Cardiac muscle cell (in vitro differentiated cells and primary cell): ENCODE measurements at regions not wholly inside any gene's neighbourhood (a gene's known extent, or its start where the extent isn't known, plus 50 kb on each side); places are given as distances from the start of the nearest gene placed in this dataset.

ENCODE experiments used
- DNase-seq, 2 donors: peaks; one replicate each; pipeline versions ENCODE4 v3.0.0 to v3.0.0-alpha.2; 2010 to 2017; ENCODE audit warnings: low read depth in 1 of 2, low spot score in 1 of 2
- H3K27ac ChIP-seq: fragments of 200-600 bp; sonication (generic); 2 replicates; pipeline ENCODE4 v1.5.1; 2016
- H3K27me3 ChIP-seq: fragments of 200-600 bp; sonication (generic); 2 replicates; pipeline ENCODE4 v1.6.0; 2016; ENCODE audit warnings: control low read depth
- H3K36me3 ChIP-seq: fragments of 200-600 bp; sonication (generic); 2 replicates; pipeline ENCODE4 v1.5.1; 2016; ENCODE audit warnings: control low read depth
- H3K4me1 ChIP-seq: fragments of 200-600 bp; sonication (generic); 2 replicates; pipeline ENCODE4 v1.8.1; 2017; ENCODE audit warnings: low read depth, mild to moderate bottlenecking, mixed run types
- H3K4me3 ChIP-seq: fragments of 200-600 bp; sonication (generic); 2 replicates; pipeline ENCODE4 v1.5.1; 2016; ENCODE audit warnings: mild to moderate bottlenecking
- H3K9me3 ChIP-seq: fragments of 200-600 bp; sonication (generic); 2 replicates; pipeline ENCODE4 v1.5.1; 2017; ENCODE audit warnings: low read depth, mild to moderate bottlenecking, control low read depth
- TF ChIP-seq, protein P1 (sequence below): IDR thresholded peaks from 2 replicates; pipeline ENCODE4 v1.5.1; 2012; ENCODE audit warnings: low read depth, mild to moderate bottlenecking, low read length

DNA sequence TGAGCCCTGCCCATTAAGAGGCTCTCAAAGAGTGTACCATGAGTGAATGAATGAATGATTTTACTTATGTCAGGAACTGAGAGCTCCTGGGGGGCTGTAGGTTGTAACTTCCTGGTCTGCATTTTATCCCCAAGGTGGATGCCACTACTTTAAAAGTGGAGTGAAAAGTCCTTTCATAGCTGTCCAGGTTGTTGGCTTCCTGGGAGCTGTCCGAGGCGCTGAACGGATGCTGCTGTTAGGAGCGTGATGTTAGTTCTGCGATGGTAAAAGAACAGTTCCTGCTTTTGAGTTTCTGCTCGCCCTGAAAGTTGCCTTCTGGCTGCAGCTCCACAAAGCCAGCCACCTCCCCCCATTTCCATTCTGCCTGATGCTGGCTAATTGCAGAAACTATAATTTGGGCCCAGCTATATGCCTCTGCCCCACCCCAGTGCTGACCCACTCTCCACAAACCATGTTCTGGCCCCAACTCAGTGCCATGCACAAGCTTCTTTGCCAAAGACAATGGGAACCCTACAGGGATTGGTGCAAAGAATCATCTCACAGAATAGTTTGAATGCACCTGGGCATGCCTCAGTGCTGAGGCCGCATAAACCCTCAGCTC lies 330.9 kb upstream of the CDH4 start:
- peak in 1 of 2 donors; percentile 55 for DNase-seq
- H3K4me1 ChIP-seq: no peaks in the 10 kb centered on the region
- no peaks in the 10 kb centered on the region for H3K36me3 ChIP-seq
- TF ChIP-seq, protein P1, sequence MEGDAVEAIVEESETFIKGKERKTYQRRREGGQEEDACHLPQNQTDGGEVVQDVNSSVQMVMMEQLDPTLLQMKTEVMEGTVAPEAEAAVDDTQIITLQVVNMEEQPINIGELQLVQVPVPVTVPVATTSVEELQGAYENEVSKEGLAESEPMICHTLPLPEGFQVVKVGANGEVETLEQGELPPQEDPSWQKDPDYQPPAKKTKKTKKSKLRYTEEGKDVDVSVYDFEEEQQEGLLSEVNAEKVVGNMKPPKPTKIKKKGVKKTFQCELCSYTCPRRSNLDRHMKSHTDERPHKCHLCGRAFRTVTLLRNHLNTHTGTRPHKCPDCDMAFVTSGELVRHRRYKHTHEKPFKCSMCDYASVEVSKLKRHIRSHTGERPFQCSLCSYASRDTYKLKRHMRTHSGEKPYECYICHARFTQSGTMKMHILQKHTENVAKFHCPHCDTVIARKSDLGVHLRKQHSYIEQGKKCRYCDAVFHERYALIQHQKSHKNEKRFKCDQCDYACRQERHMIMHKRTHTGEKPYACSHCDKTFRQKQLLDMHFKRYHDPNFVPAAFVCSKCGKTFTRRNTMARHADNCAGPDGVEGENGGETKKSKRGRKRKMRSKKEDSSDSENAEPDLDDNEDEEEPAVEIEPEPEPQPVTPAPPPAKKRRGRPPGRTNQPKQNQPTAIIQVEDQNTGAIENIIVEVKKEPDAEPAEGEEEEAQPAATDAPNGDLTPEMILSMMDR: no peak
- H3K4me3 ChIP-seq: no peak overlapping the region
- no peak overlapping the region for H3K27ac ChIP-seq
- no peaks in the 10 kb centered on the region for H3K9me3 ChIP-seq
- H3K27me3 ChIP-seq: no peaks in the 10 kb centered on the region

DNA sequence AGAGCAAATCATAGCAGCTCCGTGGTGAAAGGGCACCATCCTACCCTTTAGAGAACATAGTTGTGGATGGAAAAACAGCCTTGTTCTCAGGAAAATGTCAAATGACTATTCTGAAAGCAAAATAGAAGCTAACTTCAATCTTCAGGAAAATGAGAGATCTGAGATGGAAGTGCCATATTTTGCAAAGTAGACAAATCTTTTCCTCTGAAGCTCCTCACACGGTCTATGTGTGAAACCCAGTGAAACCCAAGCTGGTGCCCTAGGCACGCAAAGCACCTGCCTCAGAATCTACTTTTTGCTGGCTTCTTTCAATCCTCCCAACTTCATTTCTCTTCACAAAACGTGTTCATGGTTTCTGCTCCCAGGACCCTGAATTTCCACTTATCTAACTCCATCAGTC lies 325.2 kb upstream of the CDH4 start:
- Histone ChIP-seq H3K9me3 (no peaks in the 10 kb centered on the region), H3K27ac (no peak overlapping the region), H3K4me3 (no peak overlapping the region), H3K4me1 (no peaks in the 10 kb centered on the region), H3K27me3 (peaks cover 5% of the 10 kb centered on the region), H3K36me3 (no peaks in the 10 kb centered on the region)
- no peak for DNase-seq
- TF ChIP-seq, protein P1: no peak

DNA sequence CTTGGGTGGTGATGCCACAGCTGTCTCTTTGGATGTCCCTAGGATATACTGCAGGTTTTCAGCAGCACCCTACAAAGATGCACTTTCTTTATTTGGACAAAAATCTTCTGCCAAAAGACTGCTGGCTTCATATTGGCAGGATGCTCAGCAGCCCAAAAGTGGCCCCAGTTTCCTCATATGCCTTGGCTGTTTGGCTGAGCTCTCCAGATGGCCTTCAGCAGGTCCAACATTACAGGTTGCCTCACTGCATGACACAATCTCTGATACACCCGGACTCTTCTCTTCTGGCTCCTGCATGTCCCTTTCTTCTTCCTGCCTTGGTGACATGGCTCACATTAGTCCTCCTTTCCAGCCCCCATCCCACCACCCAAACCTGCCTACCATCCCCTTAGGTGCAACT lies 323.7 kb upstream of the CDH4 start:
- H3K36me3 ChIP-seq: no peaks in the 10 kb centered on the region
- no peaks in the 10 kb centered on the region for H3K4me1 ChIP-seq
- no peak for DNase-seq
- H3K9me3 ChIP-seq: no peaks in the 10 kb centered on the region
- TF ChIP-seq, protein P1: no peak
- H3K4me3 ChIP-seq: no peak overlapping the region
- H3K27ac ChIP-seq: no peak overlapping the region
- H3K27me3 ChIP-seq: peaks cover 5% of the 10 kb centered on the region

DNA sequence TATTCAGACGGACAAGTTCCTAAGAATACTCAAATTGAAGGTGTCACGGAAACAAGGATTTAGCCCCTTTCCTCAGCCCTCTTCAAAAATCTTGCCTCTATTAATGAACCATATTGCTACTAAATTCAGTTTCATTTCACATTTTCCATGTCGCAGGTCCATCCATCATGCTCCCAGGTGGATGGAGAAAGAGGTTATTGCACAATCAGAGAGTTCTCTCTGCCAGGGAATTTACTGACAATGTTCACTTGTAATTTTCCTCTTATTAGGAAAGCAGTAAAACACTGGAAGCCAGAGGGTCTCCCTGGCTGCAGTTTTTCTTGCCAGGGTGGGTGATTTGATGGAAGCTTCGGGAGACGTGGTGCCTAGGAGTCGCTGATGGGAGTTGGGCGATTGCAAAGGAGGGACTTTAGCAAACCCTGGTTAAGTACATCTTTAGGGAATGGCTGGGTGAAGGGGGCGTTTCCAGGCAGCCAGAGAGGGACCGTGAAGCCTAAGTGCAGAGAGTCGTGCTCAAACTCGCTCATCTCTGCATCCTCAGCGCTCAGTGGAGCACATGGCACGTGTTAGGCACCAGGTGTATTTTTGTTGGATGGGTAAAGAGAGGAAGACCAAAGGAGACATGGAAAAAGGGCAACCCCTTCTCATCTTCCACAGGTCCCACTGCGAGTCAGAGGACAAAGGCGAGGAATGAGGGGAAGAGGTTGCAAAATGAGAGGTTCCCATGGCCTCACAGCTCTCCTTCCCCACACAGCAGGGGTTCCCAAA lies 321.9 kb upstream of the CDH4 start:
- Histone ChIP-seq H3K27ac (no peak overlapping the region), H3K36me3 (no peaks in the 10 kb centered on the region), H3K4me1 (no peaks in the 10 kb centered on the region), H3K27me3 (peaks cover 5% of the 10 kb centered on the region), H3K4me3 (no peak overlapping the region), H3K9me3 (no peaks in the 10 kb centered on the region)
- no peak for DNase-seq
- TF ChIP-seq, protein P1: no peak

DNA sequence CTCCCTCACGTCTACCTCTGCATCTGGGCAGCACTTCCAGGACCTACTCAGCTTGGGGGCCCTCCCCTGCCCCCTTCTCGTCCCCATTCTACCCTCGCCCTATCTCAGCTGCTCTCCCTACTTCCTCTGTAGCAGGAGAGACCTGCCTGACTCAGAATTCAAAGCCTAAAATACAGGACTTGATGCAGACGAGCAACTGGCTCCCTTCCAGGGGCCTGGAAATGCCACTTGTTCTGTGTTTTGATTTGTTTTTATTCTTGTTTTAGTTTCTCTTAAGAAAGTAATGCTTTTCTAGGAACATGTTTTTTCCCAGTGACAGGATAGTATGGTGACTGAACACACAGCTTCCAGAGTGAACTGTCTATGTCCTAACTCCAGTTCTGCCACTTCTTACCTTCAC lies 320.4 kb upstream of the CDH4 start:
- Histone ChIP-seq H3K9me3 (no peaks in the 10 kb centered on the region), H3K27ac (no peak overlapping the region), H3K27me3 (peaks cover 2% of the 10 kb centered on the region), H3K36me3 (no peaks in the 10 kb centered on the region), H3K4me1 (no peaks in the 10 kb centered on the region), H3K4me3 (no peak overlapping the region)
- TF ChIP-seq, protein P1: no peak
- DNase-seq: no peak
